ENCODE measurements at regions not wholly inside any gene's neighbourhood (a gene's known extent, or its start where the extent isn't known, plus 50 kb on each side); places are given as distances from the start of the nearest gene placed in this dataset.

DNA sequence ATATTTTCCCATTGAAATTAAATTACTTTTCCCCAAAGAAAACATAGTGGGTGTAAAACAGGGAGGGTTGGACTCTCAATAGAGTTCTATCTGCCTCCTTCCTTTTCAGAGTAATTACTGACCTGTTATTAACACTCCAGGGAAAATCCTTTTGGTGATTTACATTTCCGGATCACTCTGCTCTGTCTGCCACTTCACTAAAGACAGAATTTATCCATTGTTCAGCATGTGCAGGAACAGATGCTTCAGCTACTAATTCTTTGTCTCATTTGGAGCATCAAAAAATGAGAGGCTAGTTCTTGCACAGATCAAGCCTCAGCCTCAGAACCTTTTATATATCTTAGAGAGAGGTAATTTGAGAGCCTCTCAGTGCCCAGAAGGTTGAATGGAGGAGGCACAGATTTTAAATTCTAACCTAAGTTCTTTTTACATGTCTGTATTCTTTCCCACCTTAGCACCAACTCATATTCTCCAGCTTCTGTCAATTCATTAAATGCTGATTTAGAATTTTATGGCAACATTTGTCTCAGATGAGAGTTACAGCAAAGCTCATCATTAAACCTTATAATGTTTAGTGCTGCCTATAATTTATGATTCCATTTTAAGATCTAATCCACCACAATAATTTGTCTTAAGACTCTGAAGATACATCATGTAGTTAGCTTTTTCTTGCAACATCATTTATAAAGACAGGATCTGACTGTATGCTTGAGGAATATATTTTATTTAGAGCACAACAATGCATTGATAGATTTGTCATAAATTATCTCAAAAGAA is 1494.4 kb downstream of the STIM2 start (continued):
- TF ChIP-seq KDM1A (IDR thresholded peaks at IDR 0.05; ENCODE audit: borderline replicate concordance), result no peak
- TF ChIP-seq BMI1 (IDR thresholded peaks at IDR 0.05; ENCODE audit: borderline replicate concordance), result no peak
- no peak for TF ChIP-seq NFYA (IDR thresholded peaks at IDR 0.05; ENCODE audit: borderline replicate concordance, low read depth, low read length)
- no peak for TF ChIP-seq SMAD5 (IDR thresholded peaks at IDR 0.05; ENCODE audit: low read depth)

DNA sequence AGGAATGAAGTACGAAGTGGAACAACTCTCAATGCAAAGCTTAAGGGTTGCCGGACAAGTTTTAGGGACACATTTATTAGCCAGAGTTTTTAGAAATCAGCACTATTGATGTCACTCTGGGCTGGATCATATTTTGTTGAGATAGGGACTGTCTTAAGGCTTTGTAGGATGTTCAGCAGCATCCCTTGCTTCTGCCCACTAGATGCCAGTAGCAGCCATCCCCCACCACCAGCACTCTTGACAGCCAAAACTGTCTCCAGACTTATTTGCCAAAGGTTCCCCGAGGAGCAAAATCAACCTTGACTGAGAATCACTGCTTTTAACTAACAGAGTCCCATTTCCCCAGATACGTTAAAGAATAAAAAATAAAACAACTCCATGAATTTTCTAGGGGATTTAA is 1497.3 kb downstream of the STIM2 start:
- Histone ChIP-seq H3K79me2 (ENCODE audit: control insufficient read depth, insufficient read depth, low read length) (no peaks in the 10 kb centered on the region), H3K4me2 (ENCODE audit: control insufficient read depth, insufficient read depth) (no peak overlapping the region), H3K27me3 (replicated peaks in 1 of 2; ENCODE audit: control insufficient read depth in 2 of 2, insufficient read depth in 2 of 2, low read length in 1 of 2) (no peaks in the 10 kb centered on the region), H3K9me3 (replicated peaks; ENCODE audit: control insufficient read depth, insufficient read depth, low read length) (no peaks in the 10 kb centered on the region), H3K4me1 (ENCODE audit: control insufficient read depth, insufficient read depth, low read length) (no peaks in the 10 kb centered on the region), H3K36me3 (ENCODE audit: control insufficient read depth in 2 of 2, insufficient read depth in 2 of 2, low read length in 1 of 2) (no peaks in the 10 kb centered on the region), H2AFZ (ENCODE audit: control insufficient read depth, low read depth, low read length) (no peak overlapping the region), H3K4me3 (no peak overlapping the region), H4K20me1 (ENCODE audit: control insufficient read depth, insufficient read depth) (no peaks in the 10 kb centered on the region), H3K9ac (ENCODE audit: control insufficient read depth, insufficient read depth, low read length) (no peak overlapping the region), H3K27ac (ENCODE audit: control insufficient read depth, insufficient read depth) (no peak overlapping the region)
- FAIRE-seq (no peak), ATAC-seq (peak; percentile 64), DNase-seq (ENCODE audit: low read depth, low spot score) (no peak)
- BruUV-seq (replicated peaks), result no TSS peak
- intact Hi-C loops (cut with micrococcal nuclease; ENCODE audit: unreplicated experiment), result no loop called here
- 25% methylated on average over 4 of the region's 4 CpGs for WGBS (ENCODE audit: insufficient coverage, insufficient replicate concordance, low lambda C conversion rate, missing lambda C conversion rate)
- ChIA-PET POLR2A (no interaction called here), CTCF (interaction anchor here (1.1 kb wide), 1 partner anchor 132 kb away, joined by 5 read pairs; no protein-coding TSS in a partner anchor), SMC1A (ENCODE audit: uncharacterized antibody, unreplicated experiment) (no interaction called here), RAD21 (ENCODE audit: unreplicated experiment) (interaction anchor here (1.1 kb wide), 1 partner anchor 109 kb away, joined by 3 read pairs; no protein-coding TSS in a partner anchor)
- TF ChIP-seq SMAD5 (IDR thresholded peaks at IDR 0.05; ENCODE audit: low read depth), result no peak
- no peak for TF ChIP-seq KLF5 (IDR thresholded peaks at IDR 0.05; ENCODE audit: partially characterized antibody)
- TF ChIP-seq, protein P1, sequence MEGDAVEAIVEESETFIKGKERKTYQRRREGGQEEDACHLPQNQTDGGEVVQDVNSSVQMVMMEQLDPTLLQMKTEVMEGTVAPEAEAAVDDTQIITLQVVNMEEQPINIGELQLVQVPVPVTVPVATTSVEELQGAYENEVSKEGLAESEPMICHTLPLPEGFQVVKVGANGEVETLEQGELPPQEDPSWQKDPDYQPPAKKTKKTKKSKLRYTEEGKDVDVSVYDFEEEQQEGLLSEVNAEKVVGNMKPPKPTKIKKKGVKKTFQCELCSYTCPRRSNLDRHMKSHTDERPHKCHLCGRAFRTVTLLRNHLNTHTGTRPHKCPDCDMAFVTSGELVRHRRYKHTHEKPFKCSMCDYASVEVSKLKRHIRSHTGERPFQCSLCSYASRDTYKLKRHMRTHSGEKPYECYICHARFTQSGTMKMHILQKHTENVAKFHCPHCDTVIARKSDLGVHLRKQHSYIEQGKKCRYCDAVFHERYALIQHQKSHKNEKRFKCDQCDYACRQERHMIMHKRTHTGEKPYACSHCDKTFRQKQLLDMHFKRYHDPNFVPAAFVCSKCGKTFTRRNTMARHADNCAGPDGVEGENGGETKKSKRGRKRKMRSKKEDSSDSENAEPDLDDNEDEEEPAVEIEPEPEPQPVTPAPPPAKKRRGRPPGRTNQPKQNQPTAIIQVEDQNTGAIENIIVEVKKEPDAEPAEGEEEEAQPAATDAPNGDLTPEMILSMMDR (IDR thresholded peaks at IDR 0.05 in 2 of 3, conservative IDR thresholded peaks at IDR 0.05 in 1 of 3; ENCODE audit: control insufficient read depth in 2 of 3, extremely low read depth in 1 of 3, insufficient read depth in 1 of 3, low read depth in 3 of 3, low read length in 3 of 3), result peak in 1 of 3 experiments; percentile 6; a peak in 1 of 6 replicates
- TF ChIP-seq, protein P2, sequence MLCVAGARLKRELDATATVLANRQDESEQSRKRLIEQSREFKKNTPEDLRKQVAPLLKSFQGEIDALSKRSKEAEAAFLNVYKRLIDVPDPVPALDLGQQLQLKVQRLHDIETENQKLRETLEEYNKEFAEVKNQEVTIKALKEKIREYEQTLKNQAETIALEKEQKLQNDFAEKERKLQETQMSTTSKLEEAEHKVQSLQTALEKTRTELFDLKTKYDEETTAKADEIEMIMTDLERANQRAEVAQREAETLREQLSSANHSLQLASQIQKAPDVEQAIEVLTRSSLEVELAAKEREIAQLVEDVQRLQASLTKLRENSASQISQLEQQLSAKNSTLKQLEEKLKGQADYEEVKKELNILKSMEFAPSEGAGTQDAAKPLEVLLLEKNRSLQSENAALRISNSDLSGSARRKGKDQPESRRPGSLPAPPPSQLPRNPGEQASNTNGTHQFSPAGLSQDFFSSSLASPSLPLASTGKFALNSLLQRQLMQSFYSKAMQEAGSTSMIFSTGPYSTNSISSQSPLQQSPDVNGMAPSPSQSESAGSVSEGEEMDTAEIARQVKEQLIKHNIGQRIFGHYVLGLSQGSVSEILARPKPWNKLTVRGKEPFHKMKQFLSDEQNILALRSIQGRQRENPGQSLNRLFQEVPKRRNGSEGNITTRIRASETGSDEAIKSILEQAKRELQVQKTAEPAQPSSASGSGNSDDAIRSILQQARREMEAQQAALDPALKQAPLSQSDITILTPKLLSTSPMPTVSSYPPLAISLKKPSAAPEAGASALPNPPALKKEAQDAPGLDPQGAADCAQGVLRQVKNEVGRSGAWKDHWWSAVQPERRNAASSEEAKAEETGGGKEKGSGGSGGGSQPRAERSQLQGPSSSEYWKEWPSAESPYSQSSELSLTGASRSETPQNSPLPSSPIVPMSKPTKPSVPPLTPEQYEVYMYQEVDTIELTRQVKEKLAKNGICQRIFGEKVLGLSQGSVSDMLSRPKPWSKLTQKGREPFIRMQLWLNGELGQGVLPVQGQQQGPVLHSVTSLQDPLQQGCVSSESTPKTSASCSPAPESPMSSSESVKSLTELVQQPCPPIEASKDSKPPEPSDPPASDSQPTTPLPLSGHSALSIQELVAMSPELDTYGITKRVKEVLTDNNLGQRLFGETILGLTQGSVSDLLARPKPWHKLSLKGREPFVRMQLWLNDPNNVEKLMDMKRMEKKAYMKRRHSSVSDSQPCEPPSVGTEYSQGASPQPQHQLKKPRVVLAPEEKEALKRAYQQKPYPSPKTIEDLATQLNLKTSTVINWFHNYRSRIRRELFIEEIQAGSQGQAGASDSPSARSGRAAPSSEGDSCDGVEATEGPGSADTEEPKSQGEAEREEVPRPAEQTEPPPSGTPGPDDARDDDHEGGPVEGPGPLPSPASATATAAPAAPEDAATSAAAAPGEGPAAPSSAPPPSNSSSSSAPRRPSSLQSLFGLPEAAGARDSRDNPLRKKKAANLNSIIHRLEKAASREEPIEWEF (IDR thresholded peaks at IDR 0.05; ENCODE audit: insufficient replicate concordance, low read depth, low read length), result no peak
- in situ Hi-C loops (cut with MboI), result no loop called here

All from GM12878 (cell line).